ENCODE measurements at regions not wholly inside any gene's neighbourhood (a gene's known extent, or its start where the extent isn't known, plus 50 kb on each side); places are given as distances from the start of the nearest gene placed in this dataset.
"Not testable (repeated sequence)": the region's sequence is repeated elsewhere in the genome, so short reads cannot be mapped to it uniquely, and the experiment has no call there.

- POLR2A ChIA-PET (ENCODE audit: partially characterized antibody): no interaction called here
- no peak overlapping the region for H3K27ac Mint-ChIP-seq
- H3K36me3 Mint-ChIP-seq: no peaks in the 10 kb centered on the region
- peaks cover 0 to 4% (median 0%) of the 10 kb centered on the region in 8 donors for H3K9me3 Mint-ChIP-seq
- no peaks in the 10 kb centered on the region for H3K9me3 ChIP-seq (ENCODE audit: control insufficient read depth in 1 of 2, low read length in 2 of 2)
- H3K36me3 ChIP-seq (ENCODE audit: insufficient read depth, low read length): no peaks in the 10 kb centered on the region
- peak overlapping the region; percentile 78 to 85 (median 82) for H3K4me3 Mint-ChIP-seq
- peaks cover 6% of the 10 kb centered on the region for H3K27me3 ChIP-seq (ENCODE audit: insufficient read depth, low read length)
- H3K4me3 ChIP-seq (ENCODE audit: low read length in 2 of 2): peak overlapping the region in 1 of 2 donors; percentile 28
- intact Hi-C loops (cut with micrococcal nuclease): no loop called here
- H3K4me1 ChIP-seq (ENCODE audit: insufficient read depth, low read length): peaks cover 5% of the 10 kb centered on the region
- H3K27me3 Mint-ChIP-seq: peaks cover 27 to 30% of the 10 kb centered on the region in 2 donors
- CTCF ChIA-PET (ENCODE audit: partially characterized antibody): interaction anchor here (1.4 to 1.7 kb wide), 2 partner anchors 12 to 40 kb away, joined by 4 to 6 read pairs; no protein-coding TSS in a partner anchor
- peaks cover 6 to 17% (median 12%) of the 10 kb centered on the region in 4 donors for H3K4me1 Mint-ChIP-seq
- peak; percentile 29 to 52 (median 41) for DNase-seq
- no peak overlapping the region for H3K27ac ChIP-seq (ENCODE audit: low read depth, low read length)
Observed at GRCh38 chr1:161440312-161440894, 64.9 kb upstream of the FCGR2A start.

- intact Hi-C loops (cut with micrococcal nuclease): no loop called here
- Mint-ChIP-seq H3K9me3 (peaks cover 0 to 4% (median 0%) of the 10 kb centered on the region in 8 donors), H3K27me3 (peaks cover 29 to 31% of the 10 kb centered on the region in 2 donors), H3K4me3 (peak overlapping the region; percentile 58 to 82 (median 76)), H3K27ac (peak overlapping the region in 2 of 7 donors; percentile 19 to 46), H3K4me1 (peaks cover 6 to 17% (median 12%) of the 10 kb centered on the region in 4 donors), H3K36me3 (no peaks in the 10 kb centered on the region)
- Histone ChIP-seq H3K36me3 (ENCODE audit: insufficient read depth, low read length) (no peaks in the 10 kb centered on the region), H3K9me3 (ENCODE audit: control insufficient read depth in 1 of 2, low read length in 2 of 2) (no peaks in the 10 kb centered on the region), H3K4me3 (ENCODE audit: low read length in 2 of 2) (no peak overlapping the region), H3K27me3 (ENCODE audit: insufficient read depth, low read length) (peaks cover 6% of the 10 kb centered on the region), H3K27ac (ENCODE audit: low read depth, low read length) (no peak overlapping the region), H3K4me1 (ENCODE audit: insufficient read depth, low read length) (peaks cover 5% of the 10 kb centered on the region)
- peak in 1 of 5 donors; percentile 6 for DNase-seq
- ChIA-PET POLR2A (ENCODE audit: partially characterized antibody) (no interaction called here), CTCF (ENCODE audit: partially characterized antibody) (interaction anchor here (1.4 to 1.7 kb wide), 2 partner anchors 11 to 39 kb away, joined by 4 to 6 read pairs; no protein-coding TSS in a partner anchor)
Observed at GRCh38 chr1:161439280-161440232, 65.7 kb upstream of the FCGR2A start.

GRCh38 chr1:161433191-161433590 lies 65.5 kb upstream of the CFAP126 start:
- H3K4me1 ChIP-seq (ENCODE audit: insufficient read depth, low read length); H3K4me3 Mint-ChIP-seq; H3K36me3 Mint-ChIP-seq; DNase-seq; H3K27me3 ChIP-seq (ENCODE audit: insufficient read depth, low read length); H3K9me3 ChIP-seq (ENCODE audit: control insufficient read depth in 1 of 2, low read length in 2 of 2); H3K4me3 ChIP-seq (ENCODE audit: low read length in 2 of 2); CTCF ChIA-PET (ENCODE audit: partially characterized antibody); H3K27ac ChIP-seq (ENCODE audit: low read depth, low read length); H3K27ac Mint-ChIP-seq; POLR2A ChIA-PET (ENCODE audit: partially characterized antibody); intact Hi-C loops (cut with micrococcal nuclease); H3K9me3 Mint-ChIP-seq; H3K36me3 ChIP-seq (ENCODE audit: insufficient read depth, low read length); H3K4me1 Mint-ChIP-seq: not testable (repeated sequence)
- H3K27me3 Mint-ChIP-seq: peaks cover 35 to 46% of the 10 kb centered on the region in 2 donors

GRCh38 chr1:161432091-161432490 lies 64.4 kb upstream of the CFAP126 start:
- ChIA-PET CTCF (ENCODE audit: partially characterized antibody) (no interaction called here), POLR2A (ENCODE audit: partially characterized antibody) (no interaction called here)
- Mint-ChIP-seq H3K36me3 (peaks cover 0 to 4% of the 10 kb centered on the region in 2 donors), H3K4me3 (no peak overlapping the region), H3K27ac (no peak overlapping the region), H3K9me3 (peaks cover 0 to 3% (median 0%) of the 10 kb centered on the region in 8 donors), H3K4me1 (peaks cover 7 to 10% (median 9%) of the 10 kb centered on the region in 4 donors), H3K27me3 (peaks cover 36 to 49% of the 10 kb centered on the region in 2 donors)
- H3K4me1 ChIP-seq (ENCODE audit: insufficient read depth, low read length): no peaks in the 10 kb centered on the region
- no peaks in the 10 kb centered on the region for H3K36me3 ChIP-seq (ENCODE audit: insufficient read depth, low read length)
- intact Hi-C loops (cut with micrococcal nuclease): no loop called here
- no peaks in the 10 kb centered on the region for H3K9me3 ChIP-seq (ENCODE audit: control insufficient read depth in 1 of 2, low read length in 2 of 2)
- no peaks in the 10 kb centered on the region for H3K27me3 ChIP-seq (ENCODE audit: insufficient read depth, low read length)
- no peak for DNase-seq
- H3K4me3 ChIP-seq (ENCODE audit: low read length in 2 of 2): no peak overlapping the region
- no peak overlapping the region for H3K27ac ChIP-seq (ENCODE audit: low read depth, low read length)

GRCh38 chr1:161427733-161428516 lies 60.2 kb upstream of the CFAP126 start:
- peaks cover 0 to 4% (median 0%) of the 10 kb centered on the region in 8 donors for H3K9me3 Mint-ChIP-seq
- Histone ChIP-seq H3K36me3 (ENCODE audit: insufficient read depth, low read length) (no peaks in the 10 kb centered on the region), H3K27me3 (ENCODE audit: insufficient read depth, low read length) (no peaks in the 10 kb centered on the region), H3K4me3 (ENCODE audit: low read length in 2 of 2) (no peak overlapping the region), H3K4me1 (ENCODE audit: insufficient read depth, low read length) (no peaks in the 10 kb centered on the region), H3K27ac (ENCODE audit: low read depth, low read length) (no peak overlapping the region), H3K9me3 (ENCODE audit: control insufficient read depth in 1 of 2, low read length in 2 of 2) (no peaks in the 10 kb centered on the region)
- peak overlapping the region in 2 of 7 donors; percentile 42 to 86 for H3K27ac Mint-ChIP-seq
- peak in 4 of 5 donors; percentile 19 to 39 (median 20) for DNase-seq
- CTCF ChIA-PET (ENCODE audit: partially characterized antibody): interaction anchor here (1.2 kb wide), 1 partner anchor 12 kb away, joined by 6 read pairs; no protein-coding TSS in a partner anchor
- peaks cover 32 to 49% of the 10 kb centered on the region in 2 donors for H3K27me3 Mint-ChIP-seq
- H3K36me3 Mint-ChIP-seq: peaks cover 4 to 7% of the 10 kb centered on the region in 2 donors
- H3K4me1 Mint-ChIP-seq: peaks cover 10 to 17% (median 10%) of the 10 kb centered on the region in 4 donors
- intact Hi-C loops (cut with micrococcal nuclease): no loop called here
- H3K4me3 Mint-ChIP-seq: peak overlapping the region in 6 of 8 donors; percentile 10 to 64 (median 39)
- POLR2A ChIA-PET (ENCODE audit: partially characterized antibody): no interaction called here

GRCh38 chr1:161422914-161423313 lies 55.2 kb upstream of the CFAP126 start:
- H3K27me3 ChIP-seq (ENCODE audit: insufficient read depth, low read length); H3K27ac Mint-ChIP-seq; POLR2A ChIA-PET (ENCODE audit: partially characterized antibody); H3K36me3 Mint-ChIP-seq; H3K27ac ChIP-seq (ENCODE audit: low read depth, low read length); H3K9me3 ChIP-seq (ENCODE audit: control insufficient read depth in 1 of 2, low read length in 2 of 2); H3K4me3 Mint-ChIP-seq; H3K4me1 ChIP-seq (ENCODE audit: insufficient read depth, low read length); H3K9me3 Mint-ChIP-seq; H3K4me3 ChIP-seq (ENCODE audit: low read length in 2 of 2); H3K36me3 ChIP-seq (ENCODE audit: insufficient read depth, low read length); DNase-seq; CTCF ChIA-PET (ENCODE audit: partially characterized antibody): not testable (repeated sequence)
- peaks cover 10 to 18% (median 14%) of the 10 kb centered on the region in 4 donors for H3K4me1 Mint-ChIP-seq
- intact Hi-C loops (cut with micrococcal nuclease): loop anchor here (1.0 kb wide), 1 partner anchor 24 kb away; no protein-coding TSS in a partner anchor
- peaks cover 13 to 19% of the 10 kb centered on the region in 2 donors for H3K27me3 Mint-ChIP-seq
